ENCODE measurements at regions not wholly inside any gene's neighbourhood (a gene's known extent, or its start where the extent isn't known, plus 50 kb on each side); places are given as distances from the start of the nearest gene placed in this dataset.

DNA sequence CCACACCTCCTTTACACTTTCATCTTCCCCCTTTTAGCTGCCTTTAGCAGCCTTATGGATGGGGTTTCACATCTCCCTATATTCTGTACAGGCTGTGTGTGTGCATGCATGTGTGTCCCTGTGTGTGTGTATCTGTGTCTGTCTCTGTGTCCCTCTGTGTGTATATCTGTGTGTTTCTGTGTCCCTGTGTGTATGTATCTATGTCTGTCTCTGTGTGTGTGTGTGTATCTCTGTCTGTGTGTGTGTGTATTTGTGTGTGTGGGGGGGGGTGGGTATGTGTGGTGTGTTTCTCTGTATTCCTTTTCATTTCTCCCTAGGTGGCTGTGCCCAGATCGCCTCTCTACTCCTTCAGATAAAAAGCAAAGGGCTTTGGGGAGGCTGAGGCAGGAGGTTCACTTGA, 52.2 kb upstream of the CD83 start:
- DNase-seq (ENCODE audit: low read depth): no peak

GRCh38 chr6:14066782-14067406, 50.7 kb upstream of the CD83 start:
- no peak for DNase-seq (ENCODE audit: low read depth)

DNA sequence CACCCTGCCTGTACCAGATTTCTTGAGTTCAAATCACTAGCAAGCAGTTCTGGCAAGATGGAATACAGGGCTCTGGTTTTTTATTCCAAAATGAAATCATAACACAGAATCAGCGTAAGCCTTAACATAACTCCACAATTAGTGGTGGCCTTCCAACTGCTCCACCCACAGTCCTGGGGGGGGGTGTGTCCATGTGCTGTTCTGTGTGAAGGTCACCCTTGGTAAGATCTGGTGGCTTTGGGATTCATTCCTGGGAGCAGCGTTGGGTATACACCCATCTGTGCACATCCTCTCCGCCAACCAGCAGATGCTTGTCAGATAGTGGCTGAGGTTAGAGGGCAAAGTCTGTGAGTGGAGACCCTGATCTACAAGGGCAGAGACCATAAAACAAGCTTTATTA, 49.9 kb upstream of the CD83 start:
- DNase-seq (ENCODE audit: low read depth): no peak

Data from activated T-cell treated with anti-CD3 and anti-CD28 coated beads for 24 hours (primary cell).